A549 (cell line): ENCODE measurements at regions not wholly inside any gene's neighbourhood (a gene's known extent, or its start where the extent isn't known, plus 50 kb on each side); places are given as distances from the start of the nearest gene placed in this dataset.

Source experiments
- ATAC-seq, 2 experiments: fragments of 200-7000 bp in 1 of 2; fragments of >200 bp in 1 of 2; cut with Nextera tagmentation in 1 of 2; cut with Tn5 transposase in 1 of 2; 3 replicates each; pipeline versions ENCODE4 v1.8.0 to v1.9.1; 2018 to 2020; ENCODE audit warnings: mild to moderate bottlenecking in 1 of 2, moderate library complexity in 1 of 2
- CTCF ChIA-PET: fragments of 300-600 bp; sonication (Branson Sonifier 250); formaldehyde crosslinking; extraction: SDS; loops from one replicate; lab custom pipeline; 2021; ENCODE audit warnings: antibody characterized with exemption, inconsistent platforms; lab: Yijun Ruan, JAX
- POLR2A ChIA-PET: fragments of 350-600 bp; formaldehyde crosslinking; extraction: SDS; loops from one replicate; lab custom pipeline; 2021; ENCODE audit warnings: antibody characterized with exemption, inconsistent platforms; lab: Yijun Ruan, JAX
- DNase-seq, 2 experiments: peaks; one replicate each; pipeline versions ENCODE4 v3.0.0 to v3.0.0-alpha.2; 2011 to 2016; ENCODE audit warnings: low read depth in 1 of 2, low spot score in 1 of 2
- FAIRE-seq: peaks from 2 replicates; lab custom pipeline; 2011; peaks lifted over from hg19 to GRCh38; lab: Jason Lieb, UNC
- H3K27ac ChIP-seq, 2 experiments: fragments of >200 bp; sonication (Bioruptor Twin); formaldehyde crosslinking; 3 replicates each; pipeline ENCODE4 v1.5.1; 2016 to 2017
- H3K4me1 ChIP-seq: fragments of >200 bp; sonication (Bioruptor Twin); formaldehyde crosslinking; 3 replicates; pipeline ENCODE4 v1.6.1; 2016
- H3K4me2 ChIP-seq: fragments of >200 bp; sonication (Bioruptor Twin); formaldehyde crosslinking; 3 replicates; pipeline ENCODE4 v1.6.1; 2016
- H3K4me3 ChIP-seq: fragments of >200 bp; sonication (Bioruptor Twin); formaldehyde crosslinking; 3 replicates; pipeline ENCODE4 v1.5.1; 2016
- H3K9me3 ChIP-seq: fragments of >200 bp; sonication (Bioruptor Twin); formaldehyde crosslinking; 3 replicates; pipeline ENCODE4 v1.6.1; 2016
- BHLHE40 ChIP-seq: IDR thresholded peaks from 2 replicates; pipeline ENCODE4 v1.6.1; 2012; ENCODE audit warnings: low read depth, low read length, inconsistent platforms
- CBX2 ChIP-seq: fragments of 200-600 bp; sonication (generic); IDR thresholded peaks from 2 replicates; pipeline ENCODE4 v1.6.1; 2016; ENCODE audit warnings: low read depth, mild to moderate bottlenecking, borderline replicate concordance
- CBX8 ChIP-seq: fragments of 200-600 bp; sonication (generic); IDR thresholded peaks from 2 replicates; pipeline ENCODE4 v1.6.1; 2016
- CHD2 ChIP-seq: fragments of 150-350 bp; IDR thresholded peaks from 2 replicates; pipeline ENCODE4 v1.6.1; 2014; ENCODE audit warnings: low read length; ENCODE audit not compliant: partially characterized antibody
- EHF ChIP-seq: fragments of 250-450 bp; sonication (Bioruptor Pico); IDR thresholded peaks from 2 replicates; pipeline ENCODE4 v1.5.0; 2020; ENCODE audit warnings: mild to moderate bottlenecking
- HOXA7 ChIP-seq: fragments of 250-450 bp; sonication (Bioruptor Pico); IDR thresholded peaks from 2 replicates; pipeline ENCODE4 v1.5.0; 2020; ENCODE audit warnings: mild to moderate bottlenecking, moderate library complexity
- HOXB5 ChIP-seq: fragments of 250-450 bp; sonication (Bioruptor Pico); IDR thresholded peaks from 2 replicates; pipeline ENCODE4 v1.5.0; 2020; ENCODE audit warnings: mild to moderate bottlenecking, moderate library complexity
- JUNB ChIP-seq: fragments of >200 bp; sonication (Bioruptor Twin); formaldehyde crosslinking; IDR thresholded peaks from 2 replicates; pipeline ENCODE4 v1.6.1; 2016
- NFE2L2 ChIP-seq: fragments of 150-350 bp; conservative IDR thresholded peaks from 2 replicates; pipeline ENCODE4 v1.6.1; 2014; ENCODE audit warnings: low read length
- NPAS2 ChIP-seq: fragments of 250-450 bp; sonication (Bioruptor Pico); IDR thresholded peaks from 2 replicates; pipeline ENCODE4 v1.8.0; 2022; ENCODE audit warnings: mild to moderate bottlenecking, moderate library complexity, borderline replicate concordance
- PHF8 ChIP-seq: fragments of 200-600 bp; sonication (generic); IDR thresholded peaks from 2 replicates; pipeline ENCODE4 v1.6.1; 2016; ENCODE audit warnings: low read depth, mild to moderate bottlenecking, antibody characterized with exemption, moderate library complexity, borderline replicate concordance
- POLR2A ChIP-seq: IDR thresholded peaks from 2 replicates; pipeline ENCODE4 v1.6.1; 2012; ENCODE audit warnings: mild to moderate bottlenecking, low read length
- RAD21 ChIP-seq, 2 experiments: fragments of >200 bp in 1 of 2; sonication (Bioruptor Twin) in 1 of 2; formaldehyde crosslinking in 1 of 2; IDR thresholded peaks in 1 of 2; conservative IDR thresholded peaks in 1 of 2; 2 replicates in 1 of 2; 3 replicates in 1 of 2; pipeline ENCODE4 v1.6.1; 2012 to 2018; ENCODE audit warnings: inconsistent platforms in 1 of 2
- RCOR1 ChIP-seq: fragments of 150-350 bp; IDR thresholded peaks from 2 replicates; pipeline ENCODE4 v1.6.1; 2014; ENCODE audit warnings: antibody characterized with exemption, low read length, low read depth
- RNF2 ChIP-seq: fragments of 200-600 bp; sonication (generic); IDR thresholded peaks from 2 replicates; pipeline ENCODE4 v1.6.1; 2016; ENCODE audit warnings: low read depth, mild to moderate bottlenecking, antibody characterized with exemption, moderate library complexity, borderline replicate concordance
- TFCP2L1 ChIP-seq: fragments of 250-450 bp; sonication (Bioruptor Pico); IDR thresholded peaks from 2 replicates; pipeline ENCODE4 v1.5.0; 2021; ENCODE audit warnings: mild to moderate bottlenecking
- ZFP36 ChIP-seq: fragments of 450-650 bp; IDR thresholded peaks from 2 replicates; pipeline ENCODE4 v1.6.1; 2014; ENCODE audit warnings: borderline replicate concordance; ENCODE audit not compliant: partially characterized antibody
- ZNF302 ChIP-seq: fragments of 250-450 bp; sonication (Bioruptor Pico); IDR thresholded peaks from 2 replicates; pipeline ENCODE4 v1.9.0; 2021; ENCODE audit warnings: inconsistent platforms, mild to moderate bottlenecking, moderate library complexity
- WGBS: methylation state at CpG from one replicate; pipeline ENCODE4 v1.1.6; 2017; ENCODE audit errors: missing lambda C conversion rate; 5-methylcytosine and 5-hydroxymethylcytosine counted together
- TF ChIP-seq, protein P1 (sequence below): fragments of 250-450 bp; sonication (Bioruptor Pico); IDR thresholded peaks from 2 replicates; pipeline ENCODE4 v1.5.0; 2021; ENCODE audit warnings: mild to moderate bottlenecking, moderate library complexity, borderline replicate concordance
- TF ChIP-seq, protein P2 (sequence below): fragments of >200 bp; sonication (Bioruptor Twin); formaldehyde crosslinking; IDR thresholded peaks from 3 replicates; pipeline ENCODE4 v1.6.1; 2016
- TF ChIP-seq, protein P3 (sequence below): fragments of >200 bp; sonication (Bioruptor Twin); formaldehyde crosslinking; IDR thresholded peaks from 2 replicates; pipeline ENCODE4 v1.6.1; 2016
- TF ChIP-seq, protein P4 (sequence below): fragments of 200-600 bp; sonication (generic); IDR thresholded peaks from 2 replicates; pipeline ENCODE4 v1.6.1; 2016; ENCODE audit warnings: antibody characterized with exemption, mild to moderate bottlenecking, moderate library complexity
- TF ChIP-seq, protein P5 (sequence below): fragments of 250-450 bp; sonication (Bioruptor Pico); IDR thresholded peaks from 2 replicates; pipeline ENCODE4 v1.5.0; 2020; ENCODE audit warnings: low read depth, mild to moderate bottlenecking, moderate library complexity
- TF ChIP-seq, protein P6 (sequence below): fragments of >200 bp; sonication (Bioruptor Twin); formaldehyde crosslinking; IDR thresholded peaks from 3 replicates; pipeline ENCODE4 v1.5.1; 2016

DNA sequence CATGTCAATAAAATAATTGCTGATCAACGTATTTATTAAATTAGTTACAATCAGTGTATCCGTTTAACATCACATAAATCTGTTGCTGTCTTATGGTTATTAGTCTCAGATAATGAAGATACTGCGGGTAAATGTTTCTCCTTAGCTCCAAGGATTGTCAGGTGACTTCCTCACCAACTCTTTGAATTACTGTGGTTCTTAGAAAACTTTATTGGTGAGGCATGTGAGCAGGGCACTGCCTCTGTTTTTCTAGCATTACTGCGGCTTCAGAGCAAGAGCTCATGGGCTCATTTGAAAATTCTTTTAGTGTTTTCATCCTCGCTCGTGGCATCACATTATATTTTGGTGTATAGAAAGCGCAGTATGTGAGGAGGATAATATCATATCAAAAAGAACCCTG is 555.9 kb downstream of the LMO4 start:
- FAIRE-seq (no peak), ATAC-seq (no peak), DNase-seq (no peak)
- CTCF ChIA-PET: no interaction called here
- TF ChIP-seq, protein P1, sequence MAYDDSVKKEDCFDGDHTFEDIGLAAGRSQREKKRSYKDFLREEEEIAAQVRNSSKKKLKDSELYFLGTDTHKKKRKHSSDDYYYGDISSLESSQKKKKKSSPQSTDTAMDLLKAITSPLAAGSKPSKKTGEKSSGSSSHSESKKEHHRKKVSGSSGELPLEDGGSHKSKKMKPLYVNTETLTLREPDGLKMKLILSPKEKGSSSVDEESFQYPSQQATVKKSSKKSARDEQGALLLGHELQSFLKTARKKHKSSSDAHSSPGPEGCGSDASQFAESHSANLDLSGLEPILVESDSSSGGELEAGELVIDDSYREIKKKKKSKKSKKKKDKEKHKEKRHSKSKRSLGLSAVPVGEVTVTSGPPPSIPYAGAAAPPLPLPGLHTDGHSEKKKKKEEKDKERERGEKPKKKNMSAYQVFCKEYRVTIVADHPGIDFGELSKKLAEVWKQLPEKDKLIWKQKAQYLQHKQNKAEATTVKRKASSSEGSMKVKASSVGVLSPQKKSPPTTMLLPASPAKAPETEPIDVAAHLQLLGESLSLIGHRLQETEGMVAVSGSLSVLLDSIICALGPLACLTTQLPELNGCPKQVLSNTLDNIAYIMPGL: no peak
- TF ChIP-seq, protein P2, sequence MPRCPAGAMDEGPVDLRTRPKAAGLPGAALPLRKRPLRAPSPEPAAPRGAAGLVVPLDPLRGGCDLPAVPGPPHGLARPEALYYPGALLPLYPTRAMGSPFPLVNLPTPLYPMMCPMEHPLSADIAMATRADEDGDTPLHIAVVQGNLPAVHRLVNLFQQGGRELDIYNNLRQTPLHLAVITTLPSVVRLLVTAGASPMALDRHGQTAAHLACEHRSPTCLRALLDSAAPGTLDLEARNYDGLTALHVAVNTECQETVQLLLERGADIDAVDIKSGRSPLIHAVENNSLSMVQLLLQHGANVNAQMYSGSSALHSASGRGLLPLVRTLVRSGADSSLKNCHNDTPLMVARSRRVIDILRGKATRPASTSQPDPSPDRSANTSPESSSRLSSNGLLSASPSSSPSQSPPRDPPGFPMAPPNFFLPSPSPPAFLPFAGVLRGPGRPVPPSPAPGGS: no peak
- no peak for TF ChIP-seq JUNB
- no peak for TF ChIP-seq BHLHE40
- TF ChIP-seq RAD21 (conservative IDR thresholded peaks at IDR 0.05 in 1 of 2, IDR thresholded peaks at IDR 0.05 in 1 of 2): no peak
- no peak for TF ChIP-seq TFCP2L1 (CRISPR knock-in tag)
- no peak for TF ChIP-seq RNF2
- Histone ChIP-seq H3K9me3 (no peaks in the 10 kb centered on the region), H3K4me1 (peaks cover 11% of the 10 kb centered on the region), H3K4me2 (no peak overlapping the region), H3K4me3 (no peak overlapping the region), H3K27ac (no peak overlapping the region)
- POLR2A ChIA-PET: no interaction called here
- WGBS: 90% methylated on average over 7 of the region's 7 CpGs

DNA sequence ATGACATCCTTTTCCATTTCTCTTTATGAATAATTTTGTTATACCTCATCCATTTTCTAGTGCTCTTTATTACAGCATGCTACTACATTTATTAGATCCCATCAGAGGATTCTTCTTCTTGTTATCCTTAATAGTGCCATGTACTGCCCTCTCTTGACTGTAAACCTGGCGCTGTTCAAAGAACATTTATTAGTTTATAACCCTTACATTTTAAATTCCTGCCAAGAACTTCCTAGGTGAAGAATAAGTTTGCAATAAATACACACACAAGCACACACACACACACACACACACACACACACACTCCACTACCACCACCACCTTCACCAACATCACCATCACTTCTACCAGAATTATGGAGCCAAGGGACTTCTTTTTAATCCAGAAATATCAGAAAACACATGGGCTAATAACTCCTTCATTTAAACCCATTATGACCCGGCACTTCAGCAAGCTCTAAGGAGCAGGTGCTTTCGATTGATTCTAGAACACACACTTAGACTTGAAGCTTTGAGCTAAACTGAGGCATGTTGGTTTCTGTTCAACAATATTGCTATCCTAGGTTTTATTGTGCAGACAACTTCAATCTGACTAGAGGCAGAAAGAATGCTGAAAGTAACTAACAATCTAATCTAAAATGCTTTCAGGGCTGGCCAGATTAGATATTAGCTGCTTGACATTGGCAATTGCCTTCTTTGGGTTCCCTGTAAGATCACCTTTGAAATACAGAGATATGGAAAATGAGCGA is 556.8 kb downstream of the LMO4 start:
- no peaks in the 10 kb centered on the region for H3K9me3 ChIP-seq
- ATAC-seq (no peak), FAIRE-seq (no peak), DNase-seq (no peak)
- TF ChIP-seq, protein P3, sequence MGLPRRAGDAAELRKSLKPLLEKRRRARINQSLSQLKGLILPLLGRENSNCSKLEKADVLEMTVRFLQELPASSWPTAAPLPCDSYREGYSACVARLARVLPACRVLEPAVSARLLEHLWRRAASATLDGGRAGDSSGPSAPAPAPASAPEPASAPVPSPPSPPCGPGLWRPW: no peak
- TF ChIP-seq NPAS2 (CRISPR knock-in tag) (no peak), CHD2 (no peak), HOXB5 (CRISPR knock-in tag) (no peak), ZFP36 (no peak), NFE2L2 (no peak), EHF (CRISPR knock-in tag) (no peak), HOXA7 (CRISPR knock-in tag) (no peak), RCOR1 (no peak), CBX8 (no peak), ZNF302 (CRISPR knock-in tag) (no peak), POLR2A (no peak), CBX2 (no peak), PHF8 (no peak)
- TF ChIP-seq, protein P4, sequence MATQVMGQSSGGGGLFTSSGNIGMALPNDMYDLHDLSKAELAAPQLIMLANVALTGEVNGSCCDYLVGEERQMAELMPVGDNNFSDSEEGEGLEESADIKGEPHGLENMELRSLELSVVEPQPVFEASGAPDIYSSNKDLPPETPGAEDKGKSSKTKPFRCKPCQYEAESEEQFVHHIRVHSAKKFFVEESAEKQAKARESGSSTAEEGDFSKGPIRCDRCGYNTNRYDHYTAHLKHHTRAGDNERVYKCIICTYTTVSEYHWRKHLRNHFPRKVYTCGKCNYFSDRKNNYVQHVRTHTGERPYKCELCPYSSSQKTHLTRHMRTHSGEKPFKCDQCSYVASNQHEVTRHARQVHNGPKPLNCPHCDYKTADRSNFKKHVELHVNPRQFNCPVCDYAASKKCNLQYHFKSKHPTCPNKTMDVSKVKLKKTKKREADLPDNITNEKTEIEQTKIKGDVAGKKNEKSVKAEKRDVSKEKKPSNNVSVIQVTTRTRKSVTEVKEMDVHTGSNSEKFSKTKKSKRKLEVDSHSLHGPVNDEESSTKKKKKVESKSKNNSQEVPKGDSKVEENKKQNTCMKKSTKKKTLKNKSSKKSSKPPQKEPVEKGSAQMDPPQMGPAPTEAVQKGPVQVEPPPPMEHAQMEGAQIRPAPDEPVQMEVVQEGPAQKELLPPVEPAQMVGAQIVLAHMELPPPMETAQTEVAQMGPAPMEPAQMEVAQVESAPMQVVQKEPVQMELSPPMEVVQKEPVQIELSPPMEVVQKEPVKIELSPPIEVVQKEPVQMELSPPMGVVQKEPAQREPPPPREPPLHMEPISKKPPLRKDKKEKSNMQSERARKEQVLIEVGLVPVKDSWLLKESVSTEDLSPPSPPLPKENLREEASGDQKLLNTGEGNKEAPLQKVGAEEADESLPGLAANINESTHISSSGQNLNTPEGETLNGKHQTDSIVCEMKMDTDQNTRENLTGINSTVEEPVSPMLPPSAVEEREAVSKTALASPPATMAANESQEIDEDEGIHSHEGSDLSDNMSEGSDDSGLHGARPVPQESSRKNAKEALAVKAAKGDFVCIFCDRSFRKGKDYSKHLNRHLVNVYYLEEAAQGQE: no peak
- TF ChIP-seq, protein P5, sequence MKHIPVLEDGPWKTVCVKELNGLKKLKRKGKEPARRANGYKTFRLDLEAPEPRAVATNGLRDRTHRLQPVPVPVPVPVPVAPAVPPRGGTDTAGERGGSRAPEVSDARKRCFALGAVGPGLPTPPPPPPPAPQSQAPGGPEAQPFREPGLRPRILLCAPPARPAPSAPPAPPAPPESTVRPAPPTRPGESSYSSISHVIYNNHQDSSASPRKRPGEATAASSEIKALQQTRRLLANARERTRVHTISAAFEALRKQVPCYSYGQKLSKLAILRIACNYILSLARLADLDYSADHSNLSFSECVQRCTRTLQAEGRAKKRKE (CRISPR knock-in tag): no peak
- TF ChIP-seq, protein P1: no peak
- TF ChIP-seq, protein P6, sequence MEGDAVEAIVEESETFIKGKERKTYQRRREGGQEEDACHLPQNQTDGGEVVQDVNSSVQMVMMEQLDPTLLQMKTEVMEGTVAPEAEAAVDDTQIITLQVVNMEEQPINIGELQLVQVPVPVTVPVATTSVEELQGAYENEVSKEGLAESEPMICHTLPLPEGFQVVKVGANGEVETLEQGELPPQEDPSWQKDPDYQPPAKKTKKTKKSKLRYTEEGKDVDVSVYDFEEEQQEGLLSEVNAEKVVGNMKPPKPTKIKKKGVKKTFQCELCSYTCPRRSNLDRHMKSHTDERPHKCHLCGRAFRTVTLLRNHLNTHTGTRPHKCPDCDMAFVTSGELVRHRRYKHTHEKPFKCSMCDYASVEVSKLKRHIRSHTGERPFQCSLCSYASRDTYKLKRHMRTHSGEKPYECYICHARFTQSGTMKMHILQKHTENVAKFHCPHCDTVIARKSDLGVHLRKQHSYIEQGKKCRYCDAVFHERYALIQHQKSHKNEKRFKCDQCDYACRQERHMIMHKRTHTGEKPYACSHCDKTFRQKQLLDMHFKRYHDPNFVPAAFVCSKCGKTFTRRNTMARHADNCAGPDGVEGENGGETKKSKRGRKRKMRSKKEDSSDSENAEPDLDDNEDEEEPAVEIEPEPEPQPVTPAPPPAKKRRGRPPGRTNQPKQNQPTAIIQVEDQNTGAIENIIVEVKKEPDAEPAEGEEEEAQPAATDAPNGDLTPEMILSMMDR: no peak
- no peak overlapping the region for H3K27ac ChIP-seq
- peaks cover 11% of the 10 kb centered on the region for H3K4me1 ChIP-seq
- H3K4me3 ChIP-seq: no peak overlapping the region
- ChIA-PET CTCF (no interaction called here), POLR2A (no interaction called here)
- H3K4me2 ChIP-seq: no peak overlapping the region
- WGBS: 96% methylated on average over 4 of the region's 4 CpGs
